ENCODE measurements at regions not wholly inside any gene's neighbourhood (a gene's known extent, or its start where the extent isn't known, plus 50 kb on each side); places are given as distances from the start of the nearest gene placed in this dataset.
"Not testable (repeated sequence)": the region's sequence is repeated elsewhere in the genome, so short reads cannot be mapped to it uniquely, and the experiment has no call there.

GRCh38 chr7:72266-73057, 119.9 kb upstream of the FAM20C start:
- H3K27me3 Mint-ChIP-seq; H3K36me3 ChIP-seq (ENCODE audit: insufficient read depth, low read length); H3K27ac Mint-ChIP-seq; H3K4me3 Mint-ChIP-seq; H3K27me3 ChIP-seq (ENCODE audit: insufficient read depth, low read length); POLR2A ChIA-PET (ENCODE audit: partially characterized antibody); H3K36me3 Mint-ChIP-seq; H3K4me1 ChIP-seq (ENCODE audit: insufficient read depth, low read length); H3K27ac ChIP-seq (ENCODE audit: low read depth, low read length); H3K4me1 Mint-ChIP-seq; CTCF ChIA-PET (ENCODE audit: partially characterized antibody); H3K4me3 ChIP-seq (ENCODE audit: low read length in 2 of 2); intact Hi-C loops (cut with micrococcal nuclease); H3K9me3 Mint-ChIP-seq; DNase-seq; H3K9me3 ChIP-seq (ENCODE audit: control insufficient read depth in 1 of 2, low read length in 2 of 2): not testable (repeated sequence)

- intact Hi-C loops (cut with micrococcal nuclease); H3K27ac ChIP-seq (ENCODE audit: low read depth, low read length); DNase-seq; CTCF ChIA-PET (ENCODE audit: partially characterized antibody); H3K4me3 ChIP-seq (ENCODE audit: low read length in 2 of 2); H3K36me3 ChIP-seq (ENCODE audit: insufficient read depth, low read length); H3K27ac Mint-ChIP-seq; H3K27me3 Mint-ChIP-seq; H3K4me1 ChIP-seq (ENCODE audit: insufficient read depth, low read length); H3K9me3 Mint-ChIP-seq; POLR2A ChIA-PET (ENCODE audit: partially characterized antibody); H3K36me3 Mint-ChIP-seq; H3K27me3 ChIP-seq (ENCODE audit: insufficient read depth, low read length); H3K4me1 Mint-ChIP-seq; H3K4me3 Mint-ChIP-seq; H3K9me3 ChIP-seq (ENCODE audit: control insufficient read depth in 1 of 2, low read length in 2 of 2): not testable (repeated sequence)
Observed at GRCh38 chr7:73058-73331, 119.4 kb upstream of the FAM20C start.

- CTCF ChIA-PET (ENCODE audit: partially characterized antibody); H3K9me3 Mint-ChIP-seq; H3K4me3 ChIP-seq (ENCODE audit: low read length in 2 of 2); POLR2A ChIA-PET (ENCODE audit: partially characterized antibody); H3K4me1 Mint-ChIP-seq; H3K36me3 Mint-ChIP-seq; H3K27me3 Mint-ChIP-seq; DNase-seq; H3K4me1 ChIP-seq (ENCODE audit: insufficient read depth, low read length); intact Hi-C loops (cut with micrococcal nuclease); H3K9me3 ChIP-seq (ENCODE audit: control insufficient read depth in 1 of 2, low read length in 2 of 2); H3K27me3 ChIP-seq (ENCODE audit: insufficient read depth, low read length); H3K36me3 ChIP-seq (ENCODE audit: insufficient read depth, low read length); H3K4me3 Mint-ChIP-seq; H3K27ac ChIP-seq (ENCODE audit: low read depth, low read length); H3K27ac Mint-ChIP-seq: not testable (repeated sequence)
Observed at GRCh38 chr7:74008-74540, 118.3 kb upstream of the FAM20C start.

- H3K4me1 ChIP-seq (ENCODE audit: insufficient read depth, low read length); POLR2A ChIA-PET (ENCODE audit: partially characterized antibody); CTCF ChIA-PET (ENCODE audit: partially characterized antibody); H3K4me3 Mint-ChIP-seq; H3K27ac Mint-ChIP-seq; H3K9me3 Mint-ChIP-seq; H3K36me3 Mint-ChIP-seq; intact Hi-C loops (cut with micrococcal nuclease); H3K4me1 Mint-ChIP-seq; H3K27ac ChIP-seq (ENCODE audit: low read depth, low read length); H3K36me3 ChIP-seq (ENCODE audit: insufficient read depth, low read length); H3K27me3 ChIP-seq (ENCODE audit: insufficient read depth, low read length); H3K9me3 ChIP-seq (ENCODE audit: control insufficient read depth in 1 of 2, low read length in 2 of 2); H3K27me3 Mint-ChIP-seq; H3K4me3 ChIP-seq (ENCODE audit: low read length in 2 of 2); DNase-seq: not testable (repeated sequence)
Observed at GRCh38 chr7:75511-75910, 116.9 kb upstream of the FAM20C start.

- H3K27me3 ChIP-seq (ENCODE audit: insufficient read depth, low read length); H3K27me3 Mint-ChIP-seq; H3K4me1 Mint-ChIP-seq; H3K36me3 Mint-ChIP-seq; H3K9me3 ChIP-seq (ENCODE audit: control insufficient read depth in 1 of 2, low read length in 2 of 2); H3K4me1 ChIP-seq (ENCODE audit: insufficient read depth, low read length); intact Hi-C loops (cut with micrococcal nuclease); POLR2A ChIA-PET (ENCODE audit: partially characterized antibody); CTCF ChIA-PET (ENCODE audit: partially characterized antibody); H3K4me3 Mint-ChIP-seq; H3K27ac Mint-ChIP-seq; H3K27ac ChIP-seq (ENCODE audit: low read depth, low read length); H3K4me3 ChIP-seq (ENCODE audit: low read length in 2 of 2); H3K9me3 Mint-ChIP-seq; DNase-seq; H3K36me3 ChIP-seq (ENCODE audit: insufficient read depth, low read length): not testable (repeated sequence)
Observed at GRCh38 chr7:76202-76601, 116.2 kb upstream of the FAM20C start.

GRCh38 chr7:76829-77395, 115.5 kb upstream of the FAM20C start:
- H3K9me3 ChIP-seq (ENCODE audit: control insufficient read depth in 1 of 2, low read length in 2 of 2); H3K27ac ChIP-seq (ENCODE audit: low read depth, low read length); H3K4me3 Mint-ChIP-seq; H3K27ac Mint-ChIP-seq; H3K36me3 ChIP-seq (ENCODE audit: insufficient read depth, low read length); H3K36me3 Mint-ChIP-seq; POLR2A ChIA-PET (ENCODE audit: partially characterized antibody); intact Hi-C loops (cut with micrococcal nuclease); H3K27me3 ChIP-seq (ENCODE audit: insufficient read depth, low read length); H3K4me1 Mint-ChIP-seq; H3K27me3 Mint-ChIP-seq; CTCF ChIA-PET (ENCODE audit: partially characterized antibody); H3K4me1 ChIP-seq (ENCODE audit: insufficient read depth, low read length); H3K4me3 ChIP-seq (ENCODE audit: low read length in 2 of 2); DNase-seq; H3K9me3 Mint-ChIP-seq: not testable (repeated sequence)

GRCh38 chr7:78862-79261, 113.5 kb upstream of the FAM20C start:
- H3K36me3 ChIP-seq (ENCODE audit: insufficient read depth, low read length); H3K4me1 Mint-ChIP-seq; H3K9me3 ChIP-seq (ENCODE audit: control insufficient read depth in 1 of 2, low read length in 2 of 2); intact Hi-C loops (cut with micrococcal nuclease); H3K4me1 ChIP-seq (ENCODE audit: insufficient read depth, low read length); H3K27me3 ChIP-seq (ENCODE audit: insufficient read depth, low read length); H3K36me3 Mint-ChIP-seq; H3K4me3 Mint-ChIP-seq; H3K27ac Mint-ChIP-seq; DNase-seq; H3K4me3 ChIP-seq (ENCODE audit: low read length in 2 of 2); H3K27ac ChIP-seq (ENCODE audit: low read depth, low read length); H3K9me3 Mint-ChIP-seq; POLR2A ChIA-PET (ENCODE audit: partially characterized antibody); H3K27me3 Mint-ChIP-seq; CTCF ChIA-PET (ENCODE audit: partially characterized antibody): not testable (repeated sequence)

Data from CD4-positive, alpha-beta memory T cell (primary cell).